CD4-positive, alpha-beta T cell (primary cell): ENCODE measurements at regions not wholly inside any gene's neighbourhood (a gene's known extent, or its start where the extent isn't known, plus 50 kb on each side); places are given as distances from the start of the nearest gene placed in this dataset.

Experiments
- ATAC-seq: fragments of 200-7000 bp; cut with Tn5 transposase; one replicate; pipeline ENCODE4 v1.10.0; 2022; ENCODE audit warnings: mild to moderate bottlenecking; ENCODE audit not compliant: poor library complexity
- CTCF ChIA-PET: fragments of 350-600 bp; sonication (Branson Sonifier 250); formaldehyde crosslinking; loops from one replicate; lab custom pipeline; 2021; ENCODE audit warnings: antibody characterized with exemption, inconsistent platforms; lab: Charles Lee
- POLR2A ChIA-PET: fragments of 350-600 bp; sonication (Branson Sonifier 250); formaldehyde crosslinking; loops from one replicate; lab custom pipeline; 2021; ENCODE audit warnings: antibody characterized with exemption, inconsistent platforms; lab: Charles Lee
- DNase-seq, 14 experiments: peaks; one replicate each; pipeline ENCODE4 v3.0.0-alpha.2; 2013 to 2020; ENCODE audit warnings: mixed read lengths in 2 of 14
- H3K27ac ChIP-seq, 2 donors: one replicate each; pipeline versions ENCODE4 v1.5.1 to v1.7.0; 2013; ENCODE audit warnings: low read length in 2 of 2, low read depth in 1 of 2, mild to moderate bottlenecking in 1 of 2
- H3K27me3 ChIP-seq, 2 experiments: 1 replicate in 1 of 2; 2 replicates in 1 of 2; pipeline versions ENCODE4 v1.6.1 to v1.7.0; 2013; ENCODE audit warnings: low read length in 2 of 2, control low read depth in 1 of 2, mild to moderate bottlenecking in 1 of 2, moderate library complexity in 1 of 2; ENCODE audit not compliant: insufficient read depth in 2 of 2, control insufficient read depth in 1 of 2
- H3K36me3 ChIP-seq: one replicate; pipeline ENCODE4 v1.6.1; 2013; ENCODE audit warnings: low read length, control low read depth; ENCODE audit not compliant: insufficient read depth
- H3K4me1 ChIP-seq: one replicate; pipeline ENCODE4 v1.6.1; 2013; ENCODE audit warnings: low read length, control low read depth; ENCODE audit not compliant: insufficient read depth
- H3K4me3 ChIP-seq: one replicate; pipeline ENCODE4 v1.5.1; 2013; ENCODE audit warnings: mild to moderate bottlenecking, low read length, moderate library complexity
- H3K9me3 ChIP-seq, 2 experiments: 1 replicate in 1 of 2; 2 replicates in 1 of 2; pipeline versions ENCODE4 v1.6.1 to v1.7.0; 2013; ENCODE audit warnings: low read length in 2 of 2, mild to moderate bottlenecking in 2 of 2, control low read depth in 1 of 2, moderate library complexity in 1 of 2; ENCODE audit not compliant: control insufficient read depth in 1 of 2, insufficient read depth in 1 of 2
- H3K27ac Mint-ChIP-seq: one replicate; pipeline ENCODE4 v1.8.0; 2020; ENCODE audit warnings: mixed read lengths
- H3K27me3 Mint-ChIP-seq: one replicate; pipeline ENCODE4 v1.8.0; 2021; ENCODE audit warnings: mixed read lengths
- H3K36me3 Mint-ChIP-seq: one replicate; pipeline ENCODE4 v1.8.0; 2021; ENCODE audit warnings: low read depth, mixed read lengths
- H3K4me1 Mint-ChIP-seq: one replicate; pipeline ENCODE4 v1.8.0; 2021; ENCODE audit warnings: low read depth, mixed read lengths
- H3K4me3 Mint-ChIP-seq: one replicate; pipeline ENCODE4 v1.8.0; 2020; ENCODE audit warnings: mild to moderate bottlenecking, mixed read lengths
- H3K9me3 Mint-ChIP-seq: one replicate; pipeline ENCODE4 v1.8.0; 2020; ENCODE audit warnings: mixed read lengths
- CTCF ChIP-seq: fragments of 200-600 bp; IDR thresholded peaks from one replicate; pipeline ENCODE4 v1.8.0; 2022; ENCODE audit warnings: antibody characterized with exemption, mild to moderate bottlenecking
- intact Hi-C, 2 experiments: fragments of 100-400 bp; cut with DNase I in 1 of 2; cut with micrococcal nuclease in 1 of 2; formaldehyde crosslinking; loops; one replicate each; pipeline versions ENCODE4 v1.15.1 to v1.9.0; 2023 to 2025; cut with DNase I, micrococcal nuclease

DNA sequence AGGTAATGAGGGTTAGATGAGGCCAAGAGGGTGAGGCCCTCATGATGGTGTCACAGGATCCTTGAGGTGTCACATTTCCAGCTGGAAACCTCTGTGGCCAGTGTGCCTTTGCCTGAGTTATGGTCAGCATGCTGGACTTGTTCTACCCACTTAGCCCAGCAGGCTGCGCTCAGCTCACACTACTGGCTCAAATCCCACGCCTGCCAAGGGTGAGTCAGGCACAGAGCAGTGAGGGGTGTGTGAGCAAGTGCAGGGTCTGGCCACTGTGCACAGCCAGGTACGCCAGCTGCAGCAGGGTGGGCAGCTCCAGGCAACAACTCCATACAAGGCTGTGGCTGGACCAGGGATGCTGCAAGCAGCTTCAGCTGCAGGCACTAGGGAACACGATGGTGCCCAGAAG lies 616.6 kb upstream of the FSHR start:
- H3K4me3 Mint-ChIP-seq: no peak overlapping the region
- Histone ChIP-seq H3K27me3 (no peaks in the 10 kb centered on the region), H3K4me1 (no peaks in the 10 kb centered on the region), H3K36me3 (no peaks in the 10 kb centered on the region), H3K27ac (no peak overlapping the region), H3K9me3 (peaks cover 0 to 22% of the 10 kb centered on the region in 2 experiments), H3K4me3 (no peak overlapping the region)
- TF ChIP-seq CTCF: no peak
- no peaks in the 10 kb centered on the region for H3K27me3 Mint-ChIP-seq
- no peaks in the 10 kb centered on the region for H3K9me3 Mint-ChIP-seq
- H3K36me3 Mint-ChIP-seq: no peaks in the 10 kb centered on the region
- H3K4me1 Mint-ChIP-seq: no peaks in the 10 kb centered on the region
- ChIA-PET POLR2A (no interaction called here), CTCF (no interaction called here)
- intact Hi-C loops: no loop called here
- ATAC-seq (no peak), DNase-seq (no peak)
- no peak overlapping the region for H3K27ac Mint-ChIP-seq

GRCh38 chr2:49767316-49767715 lies 613.0 kb upstream of the FSHR start:
- Mint-ChIP-seq H3K36me3 (no peaks in the 10 kb centered on the region), H3K27ac (no peak overlapping the region), H3K27me3 (no peaks in the 10 kb centered on the region), H3K4me1 (no peaks in the 10 kb centered on the region), H3K9me3 (no peaks in the 10 kb centered on the region), H3K4me3 (no peak overlapping the region)
- intact Hi-C loops: no loop called here
- ATAC-seq (no peak), DNase-seq (no peak)
- Histone ChIP-seq H3K27ac (no peak overlapping the region), H3K9me3 (peaks cover 0 to 17% of the 10 kb centered on the region in 2 experiments), H3K4me1 (no peaks in the 10 kb centered on the region), H3K27me3 (no peaks in the 10 kb centered on the region), H3K4me3 (no peak overlapping the region), H3K36me3 (no peaks in the 10 kb centered on the region)
- ChIA-PET POLR2A (no interaction called here), CTCF (no interaction called here)
- TF ChIP-seq CTCF: no peak

- Mint-ChIP-seq H3K27ac (no peak overlapping the region), H3K36me3 (no peaks in the 10 kb centered on the region), H3K9me3 (no peaks in the 10 kb centered on the region), H3K4me1 (no peaks in the 10 kb centered on the region), H3K4me3 (no peak overlapping the region), H3K27me3 (no peaks in the 10 kb centered on the region)
- Histone ChIP-seq H3K27ac (no peak overlapping the region), H3K4me1 (no peaks in the 10 kb centered on the region), H3K27me3 (no peaks in the 10 kb centered on the region), H3K9me3 (no peaks in the 10 kb centered on the region), H3K36me3 (no peaks in the 10 kb centered on the region), H3K4me3 (no peak overlapping the region)
- no peak for DNase-seq
- no peak for TF ChIP-seq CTCF
- intact Hi-C loops: no loop called here
- POLR2A ChIA-PET: no interaction called here
- ATAC-seq: no peak
- CTCF ChIA-PET: no interaction called here
Observed at GRCh38 chr2:49755777-49756176, 601.5 kb upstream of the FSHR start.
